NCI-H748 treated with DMSO at 0.1 percent for 48 hours (cell line): ENCODE measurements at regions not wholly inside any gene's neighbourhood (a gene's known extent, or its start where the extent isn't known, plus 50 kb on each side); places are given as distances from the start of the nearest gene placed in this dataset.
"Not testable (repeated sequence)": the region's sequence is repeated elsewhere in the genome, so short reads cannot be mapped to it uniquely, and the experiment has no call there.

Source experiments
- DNase-seq: peaks from one replicate; lab custom pipeline; 2025; lab: John Stamatoyannopoulos, UW

DNA sequence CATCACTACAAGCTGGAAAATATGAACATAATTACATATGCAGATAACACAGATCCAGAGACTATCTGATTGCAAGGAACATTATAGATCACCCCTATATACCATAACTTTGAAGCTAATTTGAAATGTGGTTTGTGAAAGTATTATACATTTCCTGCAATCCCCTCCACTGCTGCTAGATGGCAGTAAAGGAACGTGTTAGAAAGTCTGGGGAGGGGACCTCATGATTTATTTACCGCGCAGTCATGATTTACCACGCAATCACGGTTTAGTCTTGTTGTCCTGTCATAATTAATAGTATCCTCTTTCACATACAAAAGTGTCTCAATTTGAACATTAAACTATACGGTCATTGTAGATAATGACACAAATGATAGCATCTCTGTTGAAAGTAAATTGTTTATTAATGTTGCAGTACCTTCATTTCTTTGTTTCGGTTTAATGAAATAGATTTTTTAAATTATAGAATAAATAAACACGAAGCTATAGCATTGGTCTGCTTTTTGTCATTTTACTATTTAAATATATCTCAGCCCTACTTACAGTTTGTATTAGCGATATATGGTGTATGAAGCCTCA is 145.3 kb upstream of the PRSS1 start:
- peak; percentile 74 for DNase-seq

DNA sequence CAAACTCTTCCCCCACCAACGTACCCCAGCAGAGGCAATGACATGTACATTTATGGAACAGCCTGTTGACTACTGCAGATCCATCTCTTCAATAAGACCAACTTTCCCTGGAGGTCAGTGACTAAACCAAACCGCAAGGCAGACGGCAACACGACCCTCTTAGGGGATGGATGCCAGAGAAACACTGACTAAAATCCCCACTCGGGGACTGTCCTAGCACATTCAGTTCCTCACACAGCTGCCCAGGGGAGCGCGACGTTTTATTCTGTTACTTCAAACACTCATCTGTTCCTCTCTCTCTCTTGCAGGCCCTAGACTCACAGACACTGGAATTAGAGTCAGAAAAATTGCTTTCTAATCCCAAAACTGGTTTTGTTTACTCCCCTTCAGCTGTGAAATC is 146.5 kb upstream of the PRSS1 start:
- DNase-seq, result no peak

DNA sequence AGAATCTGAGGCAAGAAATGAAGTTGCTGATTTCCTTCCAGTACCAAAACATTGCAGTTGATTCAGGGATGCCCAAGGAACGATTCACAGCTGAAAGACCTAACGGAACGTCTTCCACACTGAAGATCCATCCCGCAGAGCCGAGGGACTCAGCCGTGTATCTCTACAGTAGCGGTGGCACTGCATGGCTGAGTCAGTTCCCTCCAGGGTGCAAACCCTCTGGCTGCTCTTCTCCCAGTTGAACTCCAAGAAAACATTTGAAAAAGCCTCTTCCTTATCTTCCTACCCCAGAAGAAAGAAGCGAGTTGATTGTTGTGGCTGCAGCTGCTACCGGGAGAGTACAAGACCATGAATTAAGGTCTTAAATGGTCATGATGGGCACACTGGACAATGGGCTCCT is 147.1 kb upstream of the PRSS1 start:
- no peak for DNase-seq

DNA sequence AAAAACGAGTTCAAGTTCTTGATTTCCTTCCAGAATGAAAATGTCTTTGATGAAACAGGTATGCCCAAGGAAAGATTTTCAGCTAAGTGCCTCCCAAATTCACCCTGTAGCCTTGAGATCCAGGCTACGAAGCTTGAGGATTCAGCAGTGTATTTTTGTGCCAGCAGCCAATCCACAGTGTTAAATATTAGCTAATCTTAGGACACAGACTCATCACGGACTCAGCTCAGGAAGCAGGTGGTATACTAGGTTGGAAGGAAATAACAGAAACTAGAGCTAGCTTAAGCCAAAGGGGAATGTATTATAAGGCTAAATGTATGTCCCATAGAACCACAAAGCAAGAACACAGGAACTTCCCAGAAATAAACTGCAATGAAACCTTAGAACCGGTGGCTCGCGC is 151.0 kb upstream of the PRSS1 start:
- no peak for DNase-seq

DNA sequence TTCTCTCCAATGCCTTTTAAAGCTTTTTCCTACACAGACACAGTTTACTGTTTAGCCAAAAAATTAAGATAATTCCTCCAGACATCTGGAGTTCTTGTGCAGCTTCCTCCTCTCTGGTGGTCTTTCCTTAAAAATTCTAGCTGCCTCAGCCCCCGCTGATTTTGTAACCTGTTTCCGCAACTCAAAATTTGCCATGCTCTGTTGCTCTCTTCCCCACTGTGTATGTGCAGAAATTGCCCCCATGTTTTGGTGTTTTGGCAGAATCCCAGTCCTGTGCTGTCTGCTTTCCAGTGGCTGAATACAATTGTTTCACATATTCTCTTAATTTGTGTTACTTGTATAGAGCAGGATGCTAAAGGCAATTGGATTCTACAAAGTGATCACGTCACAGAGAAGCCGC is 151.7 kb upstream of the PRSS1 start:
- no peak for DNase-seq

DNA sequence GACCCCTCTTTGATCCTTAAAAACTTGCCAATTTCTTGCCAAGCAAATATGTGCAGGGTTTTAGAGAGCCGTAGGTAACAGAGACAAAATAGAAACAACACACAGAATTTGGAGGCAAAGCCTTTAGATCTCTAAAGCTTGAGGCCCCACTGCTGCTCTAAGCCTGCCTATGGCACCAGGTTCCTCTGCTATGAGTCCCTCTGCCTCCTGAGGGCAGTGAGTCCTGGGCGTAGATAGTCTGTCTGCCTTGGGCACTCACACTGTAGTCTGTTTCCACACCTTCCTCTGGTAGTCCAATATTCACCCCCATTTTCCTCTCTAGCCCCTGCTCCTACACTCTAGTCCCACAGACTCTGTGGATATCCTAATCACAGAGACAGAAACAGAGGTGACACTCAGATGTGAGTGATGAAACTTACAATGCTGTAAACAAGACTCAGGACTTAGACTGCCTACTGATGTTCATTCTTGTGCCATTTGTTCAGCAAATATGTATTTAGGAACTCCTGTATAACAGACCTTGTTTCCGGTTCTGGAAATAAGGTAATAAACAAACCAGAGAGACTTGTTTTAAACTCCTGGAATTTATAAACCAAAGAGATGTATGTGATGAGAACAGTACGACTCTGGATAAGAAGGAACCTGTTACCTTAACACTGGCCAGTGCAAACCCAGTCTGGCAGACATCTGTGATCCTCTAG is 153.3 kb upstream of the PRSS1 start:
- no peak for DNase-seq

DNA sequence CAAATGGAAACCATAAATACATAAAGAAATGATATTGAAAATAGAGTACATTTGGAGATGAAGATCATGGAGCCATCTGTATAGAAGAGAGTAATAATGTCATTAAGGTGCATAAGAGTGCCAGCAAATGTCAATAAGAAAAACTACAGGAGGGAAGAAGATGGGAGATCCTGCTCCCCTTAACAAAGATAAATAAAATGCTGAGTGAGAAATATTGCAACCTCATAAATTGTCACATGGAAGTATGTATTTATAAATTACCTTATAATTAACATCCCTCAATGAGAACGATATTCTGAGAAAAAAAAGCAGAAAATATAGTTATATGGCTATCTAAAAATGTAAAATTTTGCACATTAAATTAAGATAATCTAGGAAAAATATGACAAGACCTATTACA is 155.2 kb upstream of the PRSS1 start:
- no peak for DNase-seq

DNA sequence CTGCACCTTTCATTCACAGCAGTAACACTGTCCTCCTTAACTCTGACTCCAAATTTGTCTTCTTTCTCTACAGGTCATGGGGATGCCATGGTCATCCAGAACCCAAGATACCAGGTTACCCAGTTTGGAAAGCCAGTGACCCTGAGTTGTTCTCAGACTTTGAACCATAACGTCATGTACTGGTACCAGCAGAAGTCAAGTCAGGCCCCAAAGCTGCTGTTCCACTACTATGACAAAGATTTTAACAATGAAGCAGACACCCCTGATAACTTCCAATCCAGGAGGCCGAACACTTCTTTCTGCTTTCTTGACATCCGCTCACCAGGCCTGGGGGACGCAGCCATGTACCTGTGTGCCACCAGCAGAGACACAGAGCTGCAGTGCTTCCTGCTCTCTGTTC is 156.2 kb upstream of the PRSS1 start:
- DNase-seq, result no peak

DNA sequence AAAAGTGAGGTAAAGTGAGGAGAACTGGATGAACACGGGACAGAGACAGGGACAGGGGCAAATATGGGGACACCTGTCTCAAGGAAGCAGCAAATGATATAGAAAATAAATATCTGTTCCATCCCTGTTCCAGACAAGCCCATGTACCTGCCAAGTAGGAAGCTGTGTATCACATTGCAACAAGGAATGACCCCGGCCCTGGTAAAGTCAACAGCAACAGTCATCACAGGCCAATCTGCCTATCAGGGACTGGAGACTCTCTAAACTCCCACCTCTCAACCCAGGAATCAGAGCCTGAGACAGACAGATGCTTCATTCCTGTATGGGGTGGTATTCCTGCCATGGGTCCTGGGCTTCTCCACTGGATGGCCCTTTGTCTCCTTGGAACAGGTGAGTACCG is 156.6 kb upstream of the PRSS1 start:
- no peak for DNase-seq

DNA sequence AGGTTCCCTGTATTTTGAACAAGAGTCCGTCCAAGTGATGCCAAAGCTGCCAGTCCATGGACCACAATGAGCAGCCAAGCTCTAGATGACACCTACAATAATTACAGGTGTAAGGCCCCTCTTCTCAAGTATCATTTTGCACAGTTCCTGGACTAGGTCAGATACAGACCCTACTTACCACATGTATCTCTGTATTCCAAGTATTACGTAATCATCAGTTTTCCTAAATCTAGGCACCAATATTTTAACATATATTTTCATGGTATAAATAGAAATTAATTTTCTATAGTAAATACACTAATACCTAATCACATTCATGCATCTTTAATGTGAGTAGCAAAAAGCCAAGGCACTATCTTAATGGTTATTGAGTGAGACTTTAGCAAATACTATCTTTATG is 157.0 kb upstream of the PRSS1 start:
- DNase-seq, result no peak

DNA sequence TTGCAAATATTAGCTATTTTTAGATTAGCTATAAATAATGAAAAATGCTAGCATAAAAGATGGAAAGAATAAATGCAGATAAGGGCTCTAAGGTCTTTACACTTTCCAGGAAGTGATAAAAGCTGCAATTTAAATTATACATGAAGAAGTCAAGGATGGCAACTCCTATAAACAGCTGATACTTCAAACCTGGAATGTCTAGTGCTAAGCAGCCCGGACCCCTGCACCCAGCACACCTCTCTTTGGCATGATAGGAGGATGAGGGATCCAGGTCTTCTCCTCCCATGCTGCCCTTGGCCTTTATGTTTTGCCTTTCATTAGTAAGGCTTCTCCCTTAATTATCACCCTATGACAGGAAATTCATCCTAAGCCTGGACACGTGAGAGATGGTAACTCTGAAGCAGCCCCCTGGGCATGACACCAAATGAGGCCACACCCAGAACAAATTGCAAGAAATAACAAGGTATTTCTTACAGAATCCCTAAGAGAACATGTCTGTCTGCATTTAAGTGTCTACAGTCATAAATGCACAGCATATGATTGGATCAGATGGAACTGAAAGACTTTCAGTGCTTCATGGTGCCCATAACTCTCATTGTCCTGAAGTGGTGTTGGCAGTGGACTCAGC is 158.3 kb upstream of the PRSS1 start:
- no peak for DNase-seq

DNA sequence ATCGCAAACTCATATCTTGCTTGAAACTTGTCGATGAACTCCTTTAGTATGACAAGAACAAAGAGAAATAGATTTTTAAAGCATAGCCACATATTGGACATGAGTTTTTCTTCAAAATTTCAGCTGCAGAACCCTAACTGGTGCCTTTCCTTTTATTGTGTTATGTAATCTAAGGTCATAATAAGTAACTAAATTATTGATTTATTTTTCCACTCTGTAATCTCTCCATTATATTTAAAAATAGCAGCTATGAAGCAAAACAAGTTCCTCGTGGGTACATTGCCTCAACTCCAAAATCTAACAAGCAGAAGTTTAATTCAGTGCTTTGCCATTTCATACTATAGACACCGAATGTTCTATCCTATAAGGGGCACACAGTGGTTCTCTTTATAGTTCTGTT is 159.2 kb upstream of the PRSS1 start:
- no peak for DNase-seq

DNA sequence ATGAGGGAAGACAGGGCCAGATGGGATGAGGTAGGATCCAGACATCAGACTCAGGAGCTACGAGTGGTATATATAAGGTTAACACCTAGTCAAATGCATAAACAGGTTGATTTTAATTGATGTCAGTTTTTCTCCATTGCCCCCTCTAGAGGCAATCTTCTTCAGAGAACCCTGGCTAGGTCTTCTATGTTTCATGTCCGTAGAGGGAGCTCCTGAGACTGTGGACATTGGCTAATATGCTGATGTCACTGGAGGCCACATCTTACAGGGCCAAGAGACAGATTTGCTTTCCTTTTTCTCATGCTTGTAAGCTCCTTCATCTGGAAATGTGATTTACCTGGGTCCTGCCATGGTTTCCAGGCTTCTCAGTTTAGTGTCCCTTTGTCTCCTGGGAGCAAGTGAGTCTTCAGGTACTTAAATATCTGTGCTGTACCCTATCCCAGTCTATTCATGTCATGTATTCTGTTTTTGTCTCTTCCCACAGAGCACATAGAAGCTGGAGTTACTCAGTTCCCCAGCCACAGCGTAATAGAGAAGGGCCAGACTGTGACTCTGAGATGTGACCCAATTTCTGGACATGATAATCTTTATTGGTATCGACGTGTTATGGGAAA is 161.6 kb upstream of the PRSS1 start:
- peak; percentile 21 for DNase-seq

DNA sequence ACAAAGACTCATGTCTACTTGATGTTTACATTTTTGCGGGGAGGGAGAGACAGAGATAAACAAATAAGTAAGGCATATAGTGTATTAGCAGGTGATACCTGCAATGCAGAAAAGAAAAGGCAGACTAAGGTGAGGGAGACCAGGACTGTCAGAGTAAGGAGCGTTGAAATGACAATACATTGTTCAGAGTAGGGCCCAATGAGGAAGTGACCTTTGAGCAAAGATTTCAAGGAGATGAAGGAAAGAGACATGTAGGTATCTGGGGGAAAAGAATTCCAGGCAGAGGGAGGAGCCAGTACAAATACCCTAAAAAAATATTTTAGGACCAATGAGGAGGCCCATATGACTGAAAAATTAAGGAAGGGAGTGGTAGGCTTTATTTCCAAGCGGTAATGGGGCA is 162.7 kb upstream of the PRSS1 start:
- no peak for DNase-seq

DNA sequence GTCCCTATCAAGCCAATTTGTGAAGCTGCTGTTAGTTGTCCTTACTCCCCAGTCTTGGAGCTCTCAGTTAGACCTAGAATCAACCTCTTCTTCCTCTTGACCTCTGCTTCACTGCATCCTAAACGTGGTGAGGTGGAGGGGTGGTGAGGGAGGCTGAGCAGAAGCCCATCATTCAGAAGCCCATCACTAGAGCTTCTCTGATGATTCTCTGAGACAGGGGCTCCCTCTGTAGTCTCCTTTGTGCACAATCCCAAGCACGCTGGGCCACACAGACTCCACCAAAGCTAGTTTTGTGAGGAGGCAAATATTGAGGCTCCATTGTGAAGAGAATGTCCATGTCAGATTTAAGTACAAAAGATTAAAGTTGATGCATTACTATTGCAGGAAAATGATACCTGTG is 163.8 kb upstream of the PRSS1 start:
- DNase-seq, result no peak

DNA sequence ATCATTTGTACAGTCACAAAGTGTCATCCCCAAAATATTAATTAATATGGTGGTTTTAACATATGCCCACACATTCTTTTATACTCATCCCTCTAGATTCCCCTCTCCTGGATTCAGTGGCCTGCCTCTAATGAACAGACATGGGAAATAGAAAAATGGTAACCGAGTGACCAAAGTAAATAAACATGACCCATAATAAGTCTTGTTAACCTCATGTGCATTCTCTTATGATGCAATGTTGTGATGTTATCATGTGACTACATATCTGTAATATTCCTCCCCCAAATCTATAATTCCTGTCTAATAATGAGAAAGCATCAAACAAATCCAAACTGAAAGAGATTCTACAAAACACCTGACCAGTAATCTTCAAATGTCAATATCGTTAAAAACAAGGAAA is 164.5 kb upstream of the PRSS1 start:
- no peak for DNase-seq

DNA sequence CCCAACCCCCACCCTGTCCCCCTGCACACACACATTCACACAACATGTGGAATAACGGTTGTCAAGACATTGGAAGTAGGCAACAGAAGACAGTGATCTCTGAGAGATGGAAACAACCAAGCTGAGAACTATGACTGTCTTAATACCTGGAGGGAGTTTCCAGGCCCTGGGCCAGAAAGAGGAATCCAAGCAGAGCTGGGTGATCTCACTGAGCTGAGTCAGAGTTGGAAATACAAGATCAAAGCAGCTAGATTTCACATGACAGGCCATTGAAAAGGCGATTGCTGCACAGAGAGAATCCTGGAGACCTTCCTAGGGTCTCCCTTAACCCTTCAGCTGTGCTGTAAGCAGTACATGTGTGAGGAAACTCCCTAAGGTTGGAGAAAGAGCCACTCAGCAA is 165.8 kb upstream of the PRSS1 start:
- DNase-seq, result no peak

DNA sequence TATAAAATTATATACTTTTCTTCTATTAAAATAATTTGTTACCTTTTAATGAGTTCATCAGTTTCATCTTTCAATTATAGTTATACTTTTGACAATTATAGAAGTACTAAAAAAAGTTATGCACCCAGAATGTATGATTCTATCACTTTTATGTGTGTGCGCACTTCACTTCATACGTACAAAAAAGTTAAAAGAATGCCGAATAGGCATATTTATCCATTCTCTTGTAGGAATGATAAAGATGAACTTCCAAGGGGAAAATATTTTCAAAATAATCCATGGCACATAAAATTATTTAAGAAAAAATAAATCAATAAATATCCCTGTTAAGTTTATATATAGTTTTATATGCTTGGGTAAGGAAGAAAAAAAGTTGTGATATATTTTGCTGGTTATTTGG is 166.9 kb upstream of the PRSS1 start:
- DNase-seq, result no peak

DNA sequence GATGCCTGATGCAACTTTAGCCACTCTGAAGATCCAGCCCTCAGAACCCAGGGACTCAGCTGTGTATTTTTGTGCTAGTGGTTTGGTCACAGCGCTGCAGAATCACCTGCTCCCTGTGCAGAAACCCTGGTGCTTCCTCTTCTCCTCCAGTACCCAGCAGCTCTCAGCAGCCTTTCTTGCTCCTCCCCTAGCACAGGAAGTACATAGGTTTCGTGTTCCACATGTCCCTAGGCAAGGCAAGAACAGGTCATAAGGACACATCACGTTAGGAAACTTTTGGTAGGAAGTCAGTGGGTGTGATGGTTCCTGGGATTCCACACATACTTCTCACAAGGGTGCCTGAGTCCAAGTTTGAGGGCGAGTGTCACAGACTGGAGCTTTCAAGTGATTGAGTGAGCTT is 167.9 kb upstream of the PRSS1 start:
- DNase-seq, result no peak

DNA sequence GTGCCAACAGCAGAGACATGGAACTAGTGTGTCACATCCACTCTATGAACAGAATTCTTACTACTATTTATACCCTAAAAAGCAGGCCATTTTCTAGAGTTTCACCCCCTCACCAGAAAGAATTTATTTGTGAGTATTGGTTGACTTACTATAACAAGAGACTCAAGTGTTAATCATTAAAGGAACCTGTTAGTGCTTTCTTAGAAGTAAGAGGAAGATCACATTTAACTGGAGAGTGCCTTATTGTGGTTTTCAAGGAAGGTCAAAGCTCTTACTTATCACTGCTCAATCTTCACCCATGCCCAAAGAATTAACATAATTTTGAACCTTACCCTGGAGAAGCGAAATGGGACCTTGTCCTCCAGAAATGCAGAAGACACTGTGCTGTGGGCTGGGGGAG is 169.3 kb upstream of the PRSS1 start:
- no peak for DNase-seq

DNA sequence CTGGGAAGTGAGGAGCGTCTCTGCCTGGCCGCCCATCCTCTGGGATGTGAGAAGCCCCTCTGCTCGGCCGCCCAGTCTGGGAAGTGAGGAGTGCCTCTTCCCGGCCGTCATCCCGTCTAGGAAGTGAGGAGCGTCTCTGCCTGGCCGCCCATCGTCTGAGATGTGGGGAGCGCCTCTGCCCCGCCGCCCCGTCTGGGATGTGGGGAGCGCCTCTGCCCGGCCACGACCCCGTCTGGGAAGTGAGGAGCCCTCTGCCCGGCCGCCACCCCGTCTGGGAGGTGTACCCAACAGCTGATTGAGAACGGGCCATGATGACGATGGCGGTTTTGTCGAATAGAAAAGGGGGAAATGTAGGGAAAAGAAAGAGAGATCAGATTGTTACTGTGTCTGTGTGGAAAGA is 173.9 kb upstream of the PRSS1 start:
- not testable (repeated sequence) for DNase-seq

DNA sequence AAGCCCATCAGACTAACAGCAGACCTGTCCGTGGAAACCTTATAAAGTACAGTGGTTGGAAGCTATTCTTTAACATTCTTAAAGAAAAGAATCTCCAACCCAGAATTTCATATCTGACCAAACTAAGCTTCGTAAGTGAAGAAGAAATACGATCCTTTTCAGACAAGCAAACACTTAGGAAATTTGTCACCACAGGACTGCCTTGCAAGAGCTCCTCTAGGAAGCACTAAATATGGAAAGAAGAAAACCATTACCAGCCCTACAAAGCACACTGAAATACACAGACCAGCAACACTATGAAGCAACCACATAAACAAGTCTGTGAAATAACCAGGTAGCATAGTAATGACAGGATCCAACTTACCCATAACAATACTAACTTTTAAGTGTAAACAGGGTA is 177.7 kb upstream of the PRSS1 start:
- no peak for DNase-seq

DNA sequence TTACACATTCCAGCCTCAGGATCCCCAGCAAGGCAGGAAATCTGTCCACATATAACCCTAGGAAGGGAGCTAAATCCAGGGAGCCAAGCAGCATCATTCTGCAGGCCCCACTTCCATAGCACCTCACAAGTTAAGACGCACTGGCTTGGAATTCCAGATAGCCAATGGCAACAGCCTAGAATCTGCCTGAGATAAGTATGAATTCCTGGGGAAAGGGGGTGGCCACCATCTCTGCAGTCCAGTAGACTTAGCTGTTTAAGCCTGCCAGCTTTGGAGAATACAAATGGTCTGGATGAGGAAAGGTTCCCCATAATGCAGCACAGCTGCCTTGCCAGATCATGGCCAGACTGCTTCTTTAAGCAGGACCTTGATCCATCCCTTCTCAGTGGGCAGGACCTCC is 179.4 kb upstream of the PRSS1 start:
- no peak for DNase-seq
